ENCODE measurements at regions not wholly inside any gene's neighbourhood (a gene's known extent, or its start where the extent isn't known, plus 50 kb on each side); places are given as distances from the start of the nearest gene placed in this dataset.

DNA sequence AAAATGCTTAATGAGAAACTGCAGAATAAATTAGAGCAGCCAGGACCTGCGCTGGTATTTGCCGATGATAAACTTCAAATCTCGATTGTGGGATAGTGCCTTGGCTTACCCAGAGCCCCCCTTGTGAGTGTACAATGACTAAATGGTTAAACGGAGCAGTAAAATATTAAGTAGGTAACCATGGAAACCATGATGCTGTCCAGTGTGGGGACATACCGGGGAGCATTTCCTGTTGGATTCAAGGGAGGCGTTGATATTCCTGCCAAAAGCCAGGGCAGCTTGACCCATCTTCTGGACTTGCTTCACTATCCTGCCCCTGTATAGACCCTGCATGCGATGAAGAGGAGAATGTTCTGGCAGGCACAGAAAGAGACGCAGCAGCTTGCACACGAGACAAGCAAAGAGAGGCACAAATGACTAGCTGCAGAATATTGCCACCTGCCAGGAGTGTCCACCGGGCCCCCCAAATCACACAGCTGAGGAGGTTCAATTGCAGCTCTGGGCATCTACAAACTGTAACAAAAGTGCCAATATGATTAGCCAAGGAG, 255.3 kb upstream of the TSHZ3 start:
- TF ChIP-seq, protein P1, sequence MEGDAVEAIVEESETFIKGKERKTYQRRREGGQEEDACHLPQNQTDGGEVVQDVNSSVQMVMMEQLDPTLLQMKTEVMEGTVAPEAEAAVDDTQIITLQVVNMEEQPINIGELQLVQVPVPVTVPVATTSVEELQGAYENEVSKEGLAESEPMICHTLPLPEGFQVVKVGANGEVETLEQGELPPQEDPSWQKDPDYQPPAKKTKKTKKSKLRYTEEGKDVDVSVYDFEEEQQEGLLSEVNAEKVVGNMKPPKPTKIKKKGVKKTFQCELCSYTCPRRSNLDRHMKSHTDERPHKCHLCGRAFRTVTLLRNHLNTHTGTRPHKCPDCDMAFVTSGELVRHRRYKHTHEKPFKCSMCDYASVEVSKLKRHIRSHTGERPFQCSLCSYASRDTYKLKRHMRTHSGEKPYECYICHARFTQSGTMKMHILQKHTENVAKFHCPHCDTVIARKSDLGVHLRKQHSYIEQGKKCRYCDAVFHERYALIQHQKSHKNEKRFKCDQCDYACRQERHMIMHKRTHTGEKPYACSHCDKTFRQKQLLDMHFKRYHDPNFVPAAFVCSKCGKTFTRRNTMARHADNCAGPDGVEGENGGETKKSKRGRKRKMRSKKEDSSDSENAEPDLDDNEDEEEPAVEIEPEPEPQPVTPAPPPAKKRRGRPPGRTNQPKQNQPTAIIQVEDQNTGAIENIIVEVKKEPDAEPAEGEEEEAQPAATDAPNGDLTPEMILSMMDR (CRISPR knock-in tag; IDR thresholded peaks at IDR 0.05) = no peak
- TF ChIP-seq TAF1 (CRISPR knock-in tag; IDR thresholded peaks at IDR 0.05) (no peak), FOXA1 (IDR thresholded peaks at IDR 0.05) (no peak), FOXA1 (CRISPR knock-in tag; IDR thresholded peaks at IDR 0.05) (no peak), SUZ12 (IDR thresholded peaks at IDR 0.05; ENCODE audit: low read depth, low read length) (no peak), SIX4 (CRISPR knock-in tag; IDR thresholded peaks at IDR 0.05) (no peak), ZNF891 (CRISPR knock-in tag; IDR thresholded peaks at IDR 0.05) (no peak), SP4 (CRISPR knock-in tag; IDR thresholded peaks at IDR 0.05) (no peak), ZNF121 (CRISPR knock-in tag; IDR thresholded peaks at IDR 0.05) (no peak)
- TF ChIP-seq, protein P2, sequence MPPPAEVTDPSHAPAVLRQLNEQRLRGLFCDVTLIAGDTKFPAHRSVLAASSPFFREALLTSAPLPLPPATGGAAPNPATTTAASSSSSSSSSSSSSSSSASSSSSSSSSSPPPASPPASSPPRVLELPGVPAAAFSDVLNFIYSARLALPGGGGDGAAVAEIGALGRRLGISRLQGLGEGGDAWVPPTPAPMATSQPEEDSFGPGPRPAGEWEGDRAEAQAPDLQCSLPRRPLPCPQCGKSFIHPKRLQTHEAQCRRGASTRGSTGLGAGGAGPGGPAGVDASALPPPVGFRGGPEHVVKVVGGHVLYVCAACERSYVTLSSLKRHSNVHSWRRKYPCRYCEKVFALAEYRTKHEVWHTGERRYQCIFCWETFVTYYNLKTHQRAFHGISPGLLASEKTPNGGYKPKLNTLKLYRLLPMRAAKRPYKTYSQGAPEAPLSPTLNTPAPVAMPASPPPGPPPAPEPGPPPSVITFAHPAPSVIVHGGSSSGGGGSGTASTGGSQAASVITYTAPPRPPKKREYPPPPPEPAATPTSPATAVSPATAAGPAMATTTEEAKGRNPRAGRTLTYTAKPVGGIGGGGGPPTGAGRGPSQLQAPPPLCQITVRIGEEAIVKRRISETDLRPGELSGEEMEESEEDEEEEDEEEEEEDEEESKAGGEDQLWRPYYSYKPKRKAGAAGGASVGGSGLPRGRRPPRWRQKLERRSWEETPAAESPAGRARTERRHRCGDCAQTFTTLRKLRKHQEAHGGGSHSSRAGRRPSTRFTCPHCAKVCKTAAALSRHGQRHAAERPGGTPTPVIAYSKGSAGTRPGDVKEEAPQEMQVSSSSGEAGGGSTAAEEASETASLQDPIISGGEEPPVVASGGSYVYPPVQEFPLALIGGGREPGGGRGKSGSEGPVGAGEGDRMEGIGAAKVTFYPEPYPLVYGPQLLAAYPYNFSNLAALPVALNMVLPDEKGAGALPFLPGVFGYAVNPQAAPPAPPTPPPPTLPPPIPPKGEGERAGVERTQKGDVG (CRISPR knock-in tag; IDR thresholded peaks at IDR 0.05; ENCODE audit: borderline replicate concordance) = no peak
- TF ChIP-seq, protein P3, sequence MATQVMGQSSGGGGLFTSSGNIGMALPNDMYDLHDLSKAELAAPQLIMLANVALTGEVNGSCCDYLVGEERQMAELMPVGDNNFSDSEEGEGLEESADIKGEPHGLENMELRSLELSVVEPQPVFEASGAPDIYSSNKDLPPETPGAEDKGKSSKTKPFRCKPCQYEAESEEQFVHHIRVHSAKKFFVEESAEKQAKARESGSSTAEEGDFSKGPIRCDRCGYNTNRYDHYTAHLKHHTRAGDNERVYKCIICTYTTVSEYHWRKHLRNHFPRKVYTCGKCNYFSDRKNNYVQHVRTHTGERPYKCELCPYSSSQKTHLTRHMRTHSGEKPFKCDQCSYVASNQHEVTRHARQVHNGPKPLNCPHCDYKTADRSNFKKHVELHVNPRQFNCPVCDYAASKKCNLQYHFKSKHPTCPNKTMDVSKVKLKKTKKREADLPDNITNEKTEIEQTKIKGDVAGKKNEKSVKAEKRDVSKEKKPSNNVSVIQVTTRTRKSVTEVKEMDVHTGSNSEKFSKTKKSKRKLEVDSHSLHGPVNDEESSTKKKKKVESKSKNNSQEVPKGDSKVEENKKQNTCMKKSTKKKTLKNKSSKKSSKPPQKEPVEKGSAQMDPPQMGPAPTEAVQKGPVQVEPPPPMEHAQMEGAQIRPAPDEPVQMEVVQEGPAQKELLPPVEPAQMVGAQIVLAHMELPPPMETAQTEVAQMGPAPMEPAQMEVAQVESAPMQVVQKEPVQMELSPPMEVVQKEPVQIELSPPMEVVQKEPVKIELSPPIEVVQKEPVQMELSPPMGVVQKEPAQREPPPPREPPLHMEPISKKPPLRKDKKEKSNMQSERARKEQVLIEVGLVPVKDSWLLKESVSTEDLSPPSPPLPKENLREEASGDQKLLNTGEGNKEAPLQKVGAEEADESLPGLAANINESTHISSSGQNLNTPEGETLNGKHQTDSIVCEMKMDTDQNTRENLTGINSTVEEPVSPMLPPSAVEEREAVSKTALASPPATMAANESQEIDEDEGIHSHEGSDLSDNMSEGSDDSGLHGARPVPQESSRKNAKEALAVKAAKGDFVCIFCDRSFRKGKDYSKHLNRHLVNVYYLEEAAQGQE (IDR thresholded peaks at IDR 0.05; ENCODE audit: borderline replicate concordance in 1 of 2, low read depth in 1 of 2, low read length in 2 of 2) = no peak

All from HepG2 (cell line).